K562 (cell line): ENCODE measurements at regions not wholly inside any gene's neighbourhood (a gene's known extent, or its start where the extent isn't known, plus 50 kb on each side); places are given as distances from the start of the nearest gene placed in this dataset.

ENCODE experiments used
- ATAC-seq: fragments of 200-7000 bp; cut with Tn5 transposase; 3 replicates; pipeline ENCODE4 v1.9.1; 2020; ENCODE audit warnings: moderate library complexity
- BruUV-seq: library from RNA; stranded (reverse); fragments of 400-500 nt; replicated peaks from 2 replicates; lab custom pipeline; 2021; lab: Mats Ljungman, UMichigan
- CTCF ChIA-PET: fragments of 300-600 bp; formaldehyde crosslinking; extraction: SDS; loops from one replicate; lab custom pipeline; 2021; ENCODE audit warnings: low intra/inter-chr PET ratio; lab: Yijun Ruan, JAX
- POLR2A ChIA-PET: fragments of 300-600, 350-650 bp; sonication (Branson Sonifier 250); formaldehyde crosslinking; extraction: SDS; loops from one replicate; lab custom pipeline; 2021; ENCODE audit warnings: antibody characterized with exemption, inconsistent platforms; lab: Yijun Ruan, JAX
- DNase-seq, 4 experiments: peaks; one replicate each; pipeline versions ENCODE4 v3.0.0 to v3.0.0-alpha.2; 2011 to 2018; ENCODE audit warnings: low spot score in 3 of 4, mixed read lengths in 3 of 4; ENCODE audit errors: extremely low read depth in 1 of 4
- FAIRE-seq: peaks from 2 replicates; lab custom pipeline; 2011; peaks lifted over from hg19 to GRCh38; lab: Jason Lieb, UNC
- H2AFZ ChIP-seq: 2 replicates; pipeline ENCODE4 v1.6.0; 2011; ENCODE audit warnings: low read depth, low read length, control low read depth, inconsistent platforms
- H3K27ac ChIP-seq: fragments of 200-600 bp; 3 replicates; pipeline ENCODE4 v1.8.0; 2011; ENCODE audit warnings: low read depth, mild to moderate bottlenecking, control low read depth, inconsistent platforms, low read length, moderate library complexity, mixed read lengths; ENCODE audit errors: extremely low read depth
- H3K27me3 ChIP-seq, 2 experiments: fragments of 300-600 bp in 1 of 2; 2 replicates in 1 of 2; 3 replicates in 1 of 2; pipeline versions ENCODE4 v1.6.0 to v1.8.0; 2011; ENCODE audit warnings: inconsistent platforms in 2 of 2, low read length in 2 of 2, mild to moderate bottlenecking in 1 of 2, mixed read lengths in 1 of 2, moderate library complexity in 1 of 2; ENCODE audit not compliant: control insufficient read depth in 2 of 2, insufficient read depth in 2 of 2
- H3K36me3 ChIP-seq: fragments of 300-600 bp; 3 replicates; pipeline ENCODE4 v1.8.0; 2011; ENCODE audit warnings: mild to moderate bottlenecking, low read length, inconsistent platforms; ENCODE audit not compliant: control insufficient read depth, insufficient read depth
- H3K4me1 ChIP-seq, 2 experiments: fragments of 200-600 bp in 1 of 2; replicated peaks in 1 of 2; 2 replicates in 1 of 2; 3 replicates in 1 of 2; pipeline versions ENCODE4 v1.5.1 to v1.8.0; 2011; ENCODE audit warnings: inconsistent platforms in 2 of 2, low read length in 2 of 2, mild to moderate bottlenecking in 1 of 2, mixed read lengths in 1 of 2, moderate library complexity in 1 of 2; ENCODE audit not compliant: control insufficient read depth in 2 of 2, insufficient read depth in 2 of 2
- H3K4me2 ChIP-seq: 2 replicates; pipeline ENCODE4 v1.6.1; 2011; ENCODE audit warnings: low read length, control low read depth, inconsistent platforms, mixed read lengths; ENCODE audit not compliant: insufficient read depth
- H3K4me3 ChIP-seq: fragments of 200-600 bp; sonication (generic), shearing (Covaris generic); 2 replicates; pipeline ENCODE4 v1.5.1; 2016; ENCODE audit warnings: control low read depth, inconsistent platforms
- H3K79me2 ChIP-seq: fragments of 200-600 bp; 3 replicates; pipeline ENCODE4 v1.8.0; 2011; ENCODE audit warnings: low read length, inconsistent platforms; ENCODE audit not compliant: control insufficient read depth, insufficient read depth
- H3K9ac ChIP-seq, 2 experiments: 2 replicates each; pipeline versions ENCODE4 v1.6.0 to v1.6.1; 2011; ENCODE audit warnings: low read depth in 2 of 2, low read length in 2 of 2, control low read depth in 1 of 2, inconsistent platforms in 1 of 2, mild to moderate bottlenecking in 1 of 2, mixed read lengths in 1 of 2; ENCODE audit not compliant: insufficient read depth in 1 of 2
- H3K9me1 ChIP-seq: one replicate; pipeline ENCODE4 v1.6.0; 2011; ENCODE audit warnings: inconsistent platforms, mild to moderate bottlenecking, low read length, moderate library complexity; ENCODE audit not compliant: control insufficient read depth, insufficient read depth
- H3K9me3 ChIP-seq: replicated peaks from 2 replicates; pipeline ENCODE4 v1.5.1; 2011; ENCODE audit warnings: low read depth, low read length, inconsistent platforms; ENCODE audit not compliant: control insufficient read depth, insufficient read depth
- H4K20me1 ChIP-seq: replicated peaks from 2 replicates; pipeline ENCODE4 v1.6.1; 2011; ENCODE audit warnings: low read length, inconsistent platforms, mixed read lengths; ENCODE audit not compliant: control insufficient read depth, insufficient read depth
- AFF4 ChIP-seq: sonication (generic); formaldehyde crosslinking; IDR thresholded peaks from 2 replicates; pipeline ENCODE4 v1.8.0; 2023; ENCODE audit warnings: mild to moderate bottlenecking, missing genetic modification reagents
- BCOR ChIP-seq: fragments of 450-650 bp; IDR thresholded peaks from 2 replicates; pipeline ENCODE4 v1.6.1; 2016
- BDP1 ChIP-seq: IDR thresholded peaks from 3 replicates; pipeline ENCODE4 v1.6.1; 2011; ENCODE audit not compliant: insufficient read length, insufficient read depth
- ILK ChIP-seq: fragments of 450-650 bp; IDR thresholded peaks from 2 replicates; pipeline ENCODE4 v1.6.1; 2016; ENCODE audit warnings: missing genetic modification characterization, low read depth, mild to moderate bottlenecking, missing compliant biosample characterization, moderate library complexity, borderline replicate concordance
- KDM1A ChIP-seq, 2 experiments: fragments of 450-650 bp; IDR thresholded peaks; 2 replicates each; pipeline ENCODE4 v1.6.1; 2016; ENCODE audit warnings: mild to moderate bottlenecking in 2 of 2
- NFIC ChIP-seq: fragments of 450-650 bp; IDR thresholded peaks from 2 replicates; pipeline ENCODE4 v1.6.1; 2017; ENCODE audit warnings: mild to moderate bottlenecking, inconsistent platforms
- POLR3G ChIP-seq: IDR thresholded peaks from 2 replicates; pipeline ENCODE4 v1.6.1; 2011; ENCODE audit not compliant: insufficient read length, insufficient replicate concordance; ENCODE audit errors: extremely low read depth
- RBM25 ChIP-seq: fragments of 200-400 bp; formaldehyde crosslinking; IDR thresholded peaks from 2 replicates; pipeline ENCODE4 v1.6.1; 2018; ENCODE audit warnings: low read length, low read depth, moderate library complexity; ENCODE audit not compliant: severe bottlenecking
- SRF ChIP-seq, 2 experiments: fragments of 250-450, 450-650 bp in 1 of 2; sonication (Bioruptor Pico) in 1 of 2; sonication (generic) in 1 of 2; formaldehyde crosslinking; IDR thresholded peaks; 2 replicates each; pipeline versions ENCODE4 v1.5.0 to v1.5.1; 2020 to 2022; ENCODE audit warnings: mild to moderate bottlenecking in 1 of 2, missing genetic modification reagents in 1 of 2
- TCF15 ChIP-seq: fragments of 250-450 bp; sonication (Bioruptor Pico); IDR thresholded peaks from 2 replicates; pipeline ENCODE4 v1.8.0; 2022; ENCODE audit warnings: moderate library complexity, mild to moderate bottlenecking, inconsistent platforms
- ZNF274 ChIP-seq: IDR thresholded peaks from 2 replicates; pipeline ENCODE4 v1.6.1; 2011; ENCODE audit warnings: low read depth, mild to moderate bottlenecking, low read length, moderate library complexity, borderline replicate concordance
- ZNF696 ChIP-seq: fragments of 250-450 bp; sonication (Bioruptor Pico); conservative IDR thresholded peaks from 2 replicates; pipeline ENCODE4 v1.4.0; 2020; ENCODE audit warnings: mild to moderate bottlenecking, moderate library complexity
- WGBS: fragments of 100-300 bp; shearing (Covaris generic); methylation state at CpG from one replicate; pipeline ENCODE4 v1.1.6; 2016; ENCODE audit warnings: low coverage, mixed read lengths; ENCODE audit not compliant: insufficient coverage; ENCODE audit errors: missing lambda C conversion rate; 5-methylcytosine and 5-hydroxymethylcytosine counted together
- in situ Hi-C: fragments of 300-500 bp; cut with MboI; formaldehyde crosslinking; loops from 4 replicates; pipeline ENCODE4 v1.15.0; 2018; ENCODE audit warnings: inconsistent platforms, mixed read lengths
- intact Hi-C: fragments of 100-400 bp; cut with micrococcal nuclease; formaldehyde crosslinking; loops from 2 replicates; pipeline ENCODE4 v1.14.2; 2022

- ChIA-PET CTCF (no interaction called here), POLR2A (no interaction called here)
- H2AFZ ChIP-seq: no peak overlapping the region
- FAIRE-seq: no peak
- no peak for TF ChIP-seq ILK (tag)
- peak; percentile 81 for TF ChIP-seq NFIC
- peak; percentile 59 to 74; a peak in 3 of 4 replicates for TF ChIP-seq KDM1A (IDR thresholded peaks at IDR 0.05)
- TF ChIP-seq RBM25: peak; percentile 49
- TF ChIP-seq ZNF696: no peak
- TF ChIP-seq BCOR: peak; percentile 80
- H3K79me2 ChIP-seq: no peaks in the 10 kb centered on the region
- intact Hi-C loops: no loop called here
- no peak for ATAC-seq
- no peak overlapping the region for H3K27ac ChIP-seq
- in situ Hi-C loops: no loop called here
- H4K20me1 ChIP-seq: no peaks in the 10 kb centered on the region
- H3K36me3 ChIP-seq: no peaks in the 10 kb centered on the region
- peaks cover 16 to 23% of the 10 kb centered on the region in 2 experiments for H3K4me1 ChIP-seq
- no peak overlapping the region for H3K4me2 ChIP-seq
- H3K9me1 ChIP-seq: no peaks in the 10 kb centered on the region
- BruUV-seq: no TSS peak
- no peak overlapping the region for H3K4me3 ChIP-seq
- 42% methylated on average over 3 of the region's 3 CpGs for WGBS
- no peaks in the 10 kb centered on the region for H3K27me3 ChIP-seq
- H3K9me3 ChIP-seq: no peaks in the 10 kb centered on the region
- no peak for DNase-seq
- no peak overlapping the region for H3K9ac ChIP-seq
Measured at GRCh38 chr2:9702604-9703084, 71.8 kb upstream of the YWHAQ start.

GRCh38 chr2:9703085-9703678 is 72.4 kb upstream of the YWHAQ start:
- Histone ChIP-seq H3K36me3 (no peaks in the 10 kb centered on the region), H3K4me2 (no peak overlapping the region; the same call in 1 of the 2 replicates), H3K4me1 (peaks cover 19 to 24% of the 10 kb centered on the region in 2 experiments), H3K9me1 (no peaks in the 10 kb centered on the region), H4K20me1 (no peaks in the 10 kb centered on the region), H2AFZ (no peak overlapping the region), H3K9ac (peak overlapping the region; percentile 53 to 54; a peak in 2 of 4 replicates), H3K27ac (peak overlapping the region; percentile 13; the same call in 2 of the 3 replicates), H3K79me2 (no peaks in the 10 kb centered on the region), H3K27me3 (no peaks in the 10 kb centered on the region), H3K4me3 (no peak overlapping the region), H3K9me3 (no peaks in the 10 kb centered on the region)
- ATAC-seq (no peak), DNase-seq (no peak), FAIRE-seq (no peak)
- in situ Hi-C loops (no loop called here), intact Hi-C loops (no loop called here)
- BruUV-seq: no TSS peak
- CTCF ChIA-PET: no interaction called here
- WGBS: 67% methylated on average over 11 of the region's 11 CpGs
- POLR2A ChIA-PET: interaction anchor here (0.6 to 0.7 kb wide), 2 partner anchors 9 to 344 kb away, joined by 3 read pairs; no protein-coding TSS in a partner anchor
- TF ChIP-seq BDP1 (no peak), SRF (CRISPR knock-in tag; IDR thresholded peaks at IDR 0.05) (no peak), TCF15 (CRISPR knock-in tag) (no peak), ZNF274 (no peak), AFF4 (CRISPR knock-in tag) (0 out of 2 replicates have a peak, but pooled peaks have one; percentile 29), POLR3G (no peak)
